ENCODE measurements at regions not wholly inside any gene's neighbourhood (a gene's known extent, or its start where the extent isn't known, plus 50 kb on each side); places are given as distances from the start of the nearest gene placed in this dataset.
"Not testable (repeated sequence)": the region's sequence is repeated elsewhere in the genome, so short reads cannot be mapped to it uniquely, and the experiment has no call there.

DNA sequence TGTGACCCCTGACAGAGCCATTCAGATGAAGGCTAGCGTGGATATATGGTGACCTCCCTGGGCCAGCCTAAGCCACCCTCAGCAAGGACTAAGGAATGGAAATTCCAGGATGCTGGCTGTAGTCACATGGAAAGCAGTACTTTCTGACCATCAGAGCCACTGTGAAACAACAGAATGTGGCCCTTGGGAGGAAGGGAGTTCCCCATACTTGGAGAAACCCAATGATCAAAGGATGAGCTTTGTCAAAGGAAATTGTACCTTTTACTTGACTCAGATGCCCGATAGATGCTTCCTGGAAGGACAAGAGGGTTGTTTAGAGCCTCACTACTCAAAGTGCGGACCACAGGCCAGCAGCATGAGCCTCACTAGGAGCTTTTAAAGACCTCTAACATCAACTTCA lies 484.5 kb upstream of the PROK2 start:
- DNase-seq: no peak

DNA sequence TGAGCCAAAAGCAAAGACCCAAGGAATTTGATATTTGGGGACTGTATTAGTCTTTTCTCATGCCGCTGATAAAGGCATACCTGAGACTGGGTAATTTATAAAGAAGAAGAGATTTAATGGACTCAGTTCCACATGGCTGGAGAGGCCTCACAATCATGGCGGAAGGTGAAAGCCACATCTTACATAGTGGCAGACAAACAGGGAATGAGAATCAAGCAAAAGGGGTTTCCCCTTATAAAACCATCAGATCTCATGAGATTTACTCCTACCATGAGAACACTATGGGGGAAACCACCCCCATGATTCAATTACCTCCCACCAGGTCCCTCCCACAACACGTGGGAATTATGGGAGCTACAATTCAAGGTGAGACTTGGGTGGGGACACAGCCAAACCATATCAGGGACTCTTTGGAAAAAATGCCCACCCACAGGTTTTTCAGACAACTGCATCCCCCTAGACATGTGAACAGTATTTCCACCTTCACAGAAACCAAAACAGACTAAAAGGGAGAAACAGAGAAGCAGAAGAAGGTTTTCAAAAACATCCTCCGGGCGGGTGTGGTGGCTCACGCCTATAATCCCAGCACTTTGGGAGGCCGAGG lies 482.1 kb upstream of the PROK2 start:
- not testable (repeated sequence) for DNase-seq

DNA sequence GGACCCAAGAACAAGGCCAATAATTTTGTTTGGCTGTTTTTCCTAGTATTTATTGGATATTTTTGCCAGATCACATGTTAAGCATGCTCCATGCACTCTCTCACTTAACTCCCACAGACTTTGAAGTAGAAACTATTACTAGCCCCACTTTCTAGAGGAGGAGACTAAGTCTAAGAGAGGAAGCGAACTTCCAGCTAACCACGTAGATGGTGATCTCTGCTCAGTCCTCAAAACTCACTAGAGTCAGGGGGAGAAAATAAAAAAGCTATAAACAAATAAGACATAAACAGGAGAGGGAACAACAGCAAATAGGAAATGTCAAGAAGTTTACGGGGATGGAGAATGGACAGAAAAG lies 481.0 kb upstream of the PROK2 start:
- DNase-seq: no peak

DNA sequence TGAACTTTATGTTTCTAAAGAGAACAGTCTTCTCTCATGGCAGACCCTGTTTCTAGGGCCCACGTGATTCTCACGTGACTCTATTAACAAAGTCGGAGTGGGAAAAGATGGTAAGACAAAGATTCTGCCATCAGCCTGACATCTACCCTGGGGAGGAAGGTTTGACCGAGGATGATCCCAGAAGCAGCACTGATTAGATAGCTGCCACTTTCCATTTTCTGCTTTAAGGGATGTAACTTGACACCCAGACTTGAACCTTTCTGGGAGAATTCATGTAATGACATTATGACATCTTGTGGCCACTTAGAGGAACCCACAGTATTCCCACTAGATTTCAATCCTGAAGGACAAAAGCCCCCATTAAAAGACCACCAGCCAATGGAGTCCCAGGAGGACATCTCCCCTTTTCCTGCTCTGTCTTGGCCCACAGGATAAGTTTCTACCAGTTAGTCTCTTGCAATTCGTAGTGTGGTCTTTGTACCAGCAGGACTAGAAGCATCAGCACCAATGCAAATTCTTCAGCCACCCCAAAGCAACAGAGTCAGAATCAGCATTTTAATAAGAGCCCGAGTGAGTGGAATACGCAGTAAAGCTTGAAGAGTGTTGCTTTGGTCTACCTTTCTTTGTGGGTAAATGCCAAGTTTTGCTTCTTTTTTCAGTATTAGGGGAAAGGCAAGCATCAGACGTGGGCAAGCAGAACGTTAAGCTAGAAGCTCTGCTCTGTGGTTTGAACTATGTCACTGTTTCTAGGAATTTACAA lies 480.5 kb upstream of the PROK2 start:
- DNase-seq: no peak

DNA sequence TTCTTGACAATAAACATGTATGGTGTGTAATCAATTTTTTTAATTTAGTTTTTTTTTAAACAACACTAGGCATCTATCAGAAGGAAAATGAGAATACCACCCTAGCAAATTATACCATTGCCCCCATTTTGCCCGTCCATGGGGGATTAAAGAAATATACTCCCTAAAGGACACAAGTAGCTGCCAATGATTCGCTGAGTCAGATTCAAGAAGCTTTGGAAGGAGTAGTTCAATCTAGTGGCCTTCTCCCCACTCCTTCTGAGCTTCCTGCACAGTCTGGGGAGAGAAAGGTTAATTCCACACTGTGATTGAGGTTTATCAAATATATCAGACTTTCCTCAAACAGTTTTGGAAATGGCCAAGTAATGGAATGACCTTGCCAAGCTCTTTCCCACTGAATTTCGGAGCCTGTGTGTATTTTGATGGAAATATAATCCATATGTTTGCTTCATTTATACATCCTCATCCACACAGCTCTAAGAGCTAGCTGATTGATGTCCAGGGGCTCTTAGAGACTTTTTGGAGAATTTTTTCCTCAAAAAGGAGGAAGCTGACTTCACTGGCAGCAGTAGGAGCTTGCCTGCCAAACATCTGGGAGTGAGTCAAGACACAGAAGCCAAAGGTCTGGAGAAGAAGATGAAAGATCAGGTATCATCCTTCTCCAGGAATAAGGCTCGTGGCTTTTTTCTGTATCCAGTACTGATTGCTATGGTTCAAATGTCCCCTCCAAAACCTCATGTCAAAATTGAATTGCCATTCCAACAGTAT lies 478.5 kb upstream of the PROK2 start:
- no peak for DNase-seq

DNA sequence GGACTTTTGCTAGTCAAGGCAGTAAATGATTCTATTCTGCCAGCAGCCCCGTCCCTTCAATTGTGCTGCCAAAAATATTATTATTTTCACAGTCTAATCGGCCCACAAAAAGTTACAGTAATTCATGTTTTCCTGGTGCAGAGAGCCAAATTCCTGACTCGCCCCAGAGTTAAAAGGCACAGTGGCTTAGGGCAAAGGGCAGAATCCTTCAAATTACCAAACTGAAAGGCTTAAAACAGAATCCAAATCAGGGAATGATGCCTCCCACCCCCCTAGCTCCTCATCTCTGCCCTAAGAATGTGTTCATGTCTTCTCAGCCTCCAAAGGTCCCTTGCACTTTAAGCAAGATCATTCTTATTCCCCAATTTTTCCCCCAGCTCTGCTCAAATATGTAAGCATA lies 477.8 kb upstream of the PROK2 start:
- no peak for DNase-seq

DNA sequence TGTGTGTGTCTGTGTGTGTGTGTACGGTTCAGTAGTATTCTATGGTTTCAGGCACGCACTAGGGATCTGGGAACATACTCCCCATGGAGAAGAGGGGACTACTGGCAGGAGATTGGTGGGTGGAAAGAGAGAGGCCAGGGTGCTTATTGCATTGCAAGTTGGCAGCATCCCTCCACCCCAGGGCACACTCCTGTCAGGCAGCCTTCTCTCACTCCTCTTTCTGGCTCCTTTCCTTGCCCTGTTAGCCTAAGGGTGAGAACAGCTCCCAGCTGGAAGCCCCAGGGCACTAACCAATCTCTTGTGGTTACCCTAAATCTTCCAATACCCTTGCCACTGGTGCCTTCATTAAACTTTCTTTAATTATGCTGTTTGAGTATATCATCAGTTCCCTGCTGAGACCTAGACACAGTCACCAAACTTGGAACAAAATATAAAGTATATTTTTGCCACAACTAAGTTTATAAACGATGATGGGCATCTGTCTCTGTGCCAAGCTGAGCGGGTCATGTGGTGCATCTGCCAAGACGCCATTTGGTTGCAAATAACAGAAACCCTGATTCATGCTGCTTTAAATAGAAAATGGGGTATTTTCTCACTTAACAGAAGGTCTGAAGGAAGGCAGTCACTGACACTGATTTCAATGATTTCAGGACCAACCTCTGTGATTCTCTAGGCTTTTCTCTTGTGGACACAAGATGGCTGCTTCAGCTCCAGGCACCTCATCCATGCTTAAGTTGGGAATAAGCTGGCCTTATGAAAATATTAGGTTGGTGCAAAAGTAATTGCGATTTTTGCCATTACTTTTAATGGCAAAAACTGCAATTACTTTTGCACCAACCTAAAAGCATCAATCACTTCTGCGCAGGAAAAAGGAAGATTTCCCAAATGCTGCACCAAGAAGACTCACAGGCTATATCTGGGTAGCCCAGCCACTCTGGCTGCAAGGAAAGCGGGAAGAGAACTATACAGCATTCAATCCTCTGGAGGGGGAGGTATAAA lies 476.9 kb upstream of the PROK2 start:
- no peak for DNase-seq

DNA sequence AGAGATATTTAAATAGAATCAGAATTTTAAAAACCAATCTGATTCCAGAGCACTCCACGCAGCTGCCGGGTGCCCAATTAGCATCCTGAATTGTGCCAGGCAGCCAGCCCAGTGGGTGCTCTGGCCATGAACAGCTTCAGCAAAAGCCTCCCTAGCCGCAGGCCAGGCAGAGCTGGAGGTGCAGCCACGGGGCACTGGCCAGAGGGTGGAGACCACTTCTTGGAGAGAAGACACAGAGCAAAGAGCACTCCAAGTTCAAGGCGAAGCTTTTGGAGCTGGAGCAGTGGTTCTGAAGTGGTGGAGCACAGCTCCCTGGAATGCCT lies 475.6 kb upstream of the PROK2 start:
- no peak for DNase-seq

DNA sequence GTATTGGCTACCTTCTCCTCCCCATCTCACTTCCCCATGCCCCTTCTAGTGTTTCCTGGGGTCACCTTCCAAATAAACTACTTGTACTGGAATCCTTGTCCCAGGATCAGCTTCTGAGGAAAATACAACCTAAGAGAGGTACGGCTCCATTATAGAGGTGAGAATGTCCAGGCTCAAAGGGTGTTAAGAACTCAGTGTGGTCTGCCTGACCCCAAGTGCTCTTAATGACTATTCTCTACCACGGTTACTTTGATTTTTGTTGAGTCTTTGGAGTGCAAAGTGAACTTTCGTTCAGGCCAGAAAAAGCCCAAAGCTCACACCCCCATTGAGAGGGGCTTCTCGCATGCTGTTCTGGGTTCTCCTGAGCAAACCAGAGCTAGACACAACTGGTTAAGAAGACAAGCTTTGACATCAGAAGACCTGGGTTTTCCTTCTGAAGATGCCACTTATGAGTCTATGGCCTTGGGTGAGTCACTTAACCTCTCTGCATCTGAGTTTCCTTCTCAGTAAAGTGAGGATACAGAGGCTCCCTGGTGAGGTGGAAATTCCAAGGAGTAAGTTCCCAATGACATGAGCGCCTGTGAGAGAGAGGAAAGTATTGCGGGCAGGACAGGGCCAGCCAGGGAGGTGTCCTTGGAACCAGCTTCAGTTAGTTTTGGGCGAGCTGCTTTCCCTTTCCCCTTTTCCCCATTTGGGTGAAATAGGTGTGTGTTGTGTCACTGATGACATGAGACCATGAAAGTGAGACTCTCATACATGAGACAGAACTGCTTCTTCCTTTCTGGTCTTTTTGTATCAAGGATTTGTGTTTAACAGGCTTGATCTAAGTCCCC lies 475.0 kb upstream of the PROK2 start:
- no peak for DNase-seq

DNA sequence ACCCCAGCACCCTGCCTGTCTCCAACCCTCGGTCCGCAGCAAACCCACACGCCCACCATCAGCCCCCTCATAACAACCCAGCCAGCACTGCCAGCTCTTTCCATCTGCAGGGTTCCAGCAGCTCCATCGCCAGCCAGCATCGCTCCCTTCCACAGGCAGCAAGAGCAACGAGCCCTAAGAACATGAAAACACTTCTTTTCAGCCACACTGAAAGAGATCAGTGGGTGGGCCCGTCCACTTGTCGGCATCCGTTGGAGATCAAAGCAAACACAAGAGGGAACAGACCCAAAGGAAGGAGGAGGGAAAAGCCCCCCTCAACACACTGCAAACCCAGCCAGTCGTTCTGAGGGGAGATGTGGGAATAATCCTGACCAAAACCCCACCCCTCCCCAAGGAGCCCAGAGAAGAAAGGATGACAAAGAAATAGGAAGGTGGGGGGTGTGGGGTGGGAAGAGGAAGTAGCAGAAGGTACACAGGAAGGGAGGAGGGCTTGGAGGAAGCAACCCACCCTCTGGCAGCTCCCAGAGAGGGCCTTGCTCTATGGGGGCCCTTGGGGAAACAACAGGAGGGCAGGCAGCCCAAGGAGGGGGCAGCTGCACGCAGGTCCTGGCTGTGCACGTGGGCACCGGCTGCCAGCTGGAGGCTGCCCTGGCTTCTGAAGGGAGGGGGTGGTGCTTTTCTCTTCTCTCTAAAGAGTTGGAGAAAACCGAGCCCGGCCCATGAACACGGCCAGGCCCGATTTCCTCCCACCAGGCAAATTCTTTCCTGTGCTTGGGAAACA lies 473.6 kb upstream of the PROK2 start:
- peak; percentile 68 for DNase-seq

DNA sequence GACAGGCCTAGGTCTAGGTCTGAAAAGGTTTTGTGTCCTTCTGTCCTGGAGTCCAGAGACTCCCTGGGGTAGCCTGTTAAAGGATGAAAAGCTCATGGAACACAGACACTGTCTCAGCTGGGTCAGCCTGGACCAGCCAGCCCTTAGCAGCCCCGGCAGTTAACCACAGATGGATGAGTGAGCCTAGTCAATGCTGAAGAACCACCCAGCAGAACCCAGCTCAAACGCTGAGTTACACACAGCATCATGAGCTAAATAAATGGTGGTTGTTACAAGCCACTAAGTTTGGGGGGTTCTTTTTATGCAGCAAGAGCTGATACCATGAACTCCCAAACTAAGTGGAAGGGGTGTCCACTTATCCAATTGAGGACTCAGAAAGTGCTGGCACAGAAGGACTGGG lies 472.8 kb upstream of the PROK2 start:
- DNase-seq: no peak

DNA sequence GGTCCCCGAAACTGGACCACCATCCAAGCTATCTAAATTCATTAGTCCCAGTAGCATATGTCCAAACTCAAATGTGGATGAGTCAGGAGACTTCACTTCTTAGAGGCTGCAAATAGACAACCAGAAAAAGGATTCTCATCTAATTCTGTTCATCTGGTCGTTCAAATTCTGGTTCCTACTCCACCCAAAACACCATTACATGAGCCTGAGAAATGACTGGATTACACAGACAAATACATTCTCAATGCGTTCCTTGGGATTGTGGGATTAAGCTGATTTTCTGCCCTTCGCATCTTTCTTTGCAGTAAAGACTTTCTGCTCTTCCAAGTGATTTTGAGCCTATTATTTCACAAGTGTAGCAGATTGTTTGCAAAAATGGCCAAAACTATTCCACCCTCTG lies 472.3 kb upstream of the PROK2 start:
- no peak for DNase-seq

DNA sequence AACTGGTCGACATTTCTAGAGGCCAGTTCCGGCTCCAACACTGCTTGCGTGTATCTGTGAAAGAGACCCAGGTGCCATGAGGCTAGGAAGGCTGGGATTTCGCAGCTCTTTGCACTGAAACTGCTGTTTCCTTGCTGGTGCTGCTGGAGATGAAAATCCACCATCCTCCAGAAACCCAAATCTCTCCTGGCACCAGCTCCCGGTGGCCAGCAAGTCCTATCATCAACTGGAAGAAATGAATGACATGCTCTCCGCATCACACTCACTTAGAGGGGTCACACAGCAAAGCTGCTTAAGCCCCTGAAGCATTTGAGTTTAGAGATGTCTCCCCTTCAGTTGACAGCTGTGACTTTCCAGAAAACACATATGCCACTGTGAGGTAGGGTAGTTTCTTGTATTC lies 471.8 kb upstream of the PROK2 start:
- no peak for DNase-seq

DNA sequence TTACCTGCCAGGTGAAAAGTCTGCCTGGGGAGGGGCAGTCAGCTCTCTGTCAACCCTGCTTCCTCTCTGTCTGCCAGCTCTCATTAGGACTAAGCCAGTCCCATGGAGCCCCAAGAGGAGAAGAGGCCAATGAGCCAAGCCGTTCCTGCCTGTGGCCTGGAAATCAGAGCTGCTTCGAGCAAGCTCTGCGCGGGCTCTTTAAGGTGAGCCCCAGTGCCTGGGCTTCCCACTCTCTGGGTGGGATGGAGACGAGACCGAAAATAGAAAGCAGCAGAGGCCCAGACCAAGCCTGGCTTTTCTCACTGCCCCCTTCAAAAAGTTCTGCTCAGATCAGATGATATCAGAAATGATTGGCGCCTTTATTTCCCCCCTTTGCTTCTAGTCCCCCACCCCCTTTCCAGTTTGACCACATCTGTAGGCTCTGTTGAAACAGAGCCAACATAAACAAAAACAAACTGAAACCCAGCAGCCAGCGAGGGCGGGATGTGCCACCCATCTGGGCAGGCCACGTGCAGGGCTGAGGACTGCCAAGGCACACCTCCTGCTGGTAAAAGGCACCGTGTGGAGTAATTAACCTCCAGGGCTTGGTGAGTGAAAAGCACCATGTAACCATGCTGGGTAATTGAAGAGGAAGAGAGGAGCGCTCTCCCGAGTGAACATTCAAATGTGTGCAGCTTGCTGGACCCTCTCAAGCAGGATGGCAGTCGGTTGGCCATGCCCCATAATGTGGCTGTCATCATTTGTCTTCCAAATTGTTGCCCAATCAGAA lies 471.0 kb upstream of the PROK2 start:
- peak; percentile 68 for DNase-seq

DNA sequence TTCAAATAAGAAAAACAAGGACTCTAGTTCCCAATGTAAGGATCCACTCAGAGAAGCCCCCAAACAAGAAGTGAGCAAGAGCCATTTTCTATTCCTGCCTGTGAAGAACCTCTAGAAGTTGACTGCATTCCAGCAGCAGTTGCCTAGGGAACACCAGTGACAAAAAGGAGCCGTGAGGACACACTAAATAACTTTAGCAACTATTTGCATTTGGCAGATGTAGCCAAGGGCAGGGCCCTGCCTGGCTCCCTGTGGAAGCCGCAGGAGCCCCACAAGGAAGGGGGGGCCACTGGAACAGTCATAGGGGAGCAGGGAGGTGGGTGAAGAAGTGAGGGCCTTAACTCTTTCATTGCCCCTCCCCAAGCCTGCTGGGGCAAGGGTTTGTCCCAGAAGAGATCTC lies 470.2 kb upstream of the PROK2 start:
- DNase-seq: peak; percentile 77

DNA sequence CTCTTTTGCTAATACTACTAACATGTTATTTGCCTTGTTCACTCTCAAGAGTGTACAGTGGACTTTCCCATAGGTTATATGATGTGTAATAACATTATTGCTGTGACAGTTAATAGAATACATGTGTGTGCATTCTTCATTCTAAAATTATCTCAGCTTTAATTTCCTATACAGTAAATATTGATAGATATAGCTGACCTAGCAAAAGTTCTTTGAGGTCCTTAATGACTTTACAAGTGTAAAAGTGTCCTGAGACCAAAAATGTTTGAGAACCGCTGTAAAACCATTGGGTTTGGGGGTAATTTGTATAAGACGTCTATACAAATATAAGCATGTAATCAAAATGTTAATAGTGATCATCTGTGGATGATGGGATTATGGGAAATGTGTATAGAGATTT lies 469.5 kb upstream of the PROK2 start:
- DNase-seq: no peak

DNA sequence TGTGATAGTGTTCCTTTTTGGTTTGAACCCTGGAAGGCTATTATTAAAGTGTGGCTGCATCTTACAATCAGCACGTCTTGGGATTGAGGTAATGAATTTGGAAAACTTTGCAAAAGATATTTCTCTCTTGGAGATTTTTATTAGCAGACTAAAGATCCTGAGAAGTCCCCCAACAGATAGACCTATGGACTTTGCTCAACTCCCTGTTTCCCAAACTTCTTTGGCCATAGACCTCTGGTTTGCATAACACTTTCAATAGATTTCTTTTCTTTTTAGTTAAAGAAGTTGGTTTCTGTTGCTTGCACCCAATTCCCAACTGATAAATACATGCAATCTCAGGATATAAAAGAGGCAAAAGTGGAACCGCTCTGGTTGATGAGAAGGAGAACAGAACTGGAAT lies 465.8 kb upstream of the PROK2 start:
- no peak for DNase-seq

DNA sequence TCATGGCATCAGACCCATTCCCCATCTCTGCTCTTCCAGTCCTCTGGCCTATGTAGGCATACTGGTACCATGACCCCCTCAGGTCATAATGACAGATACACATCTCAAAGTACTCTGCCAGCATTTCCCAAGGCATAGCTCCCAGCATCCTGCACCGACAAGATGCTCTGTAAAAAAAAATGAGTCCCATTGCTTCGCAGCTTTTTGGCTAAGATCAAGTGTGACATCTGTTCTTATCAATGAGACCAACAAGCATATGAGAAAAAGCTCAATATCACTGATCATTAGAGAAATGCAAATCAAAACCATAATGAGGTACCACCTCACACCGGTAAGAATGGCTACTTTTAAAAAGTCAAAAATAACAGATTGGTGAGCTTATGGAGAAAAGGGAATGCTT lies 463.9 kb upstream of the PROK2 start:
- DNase-seq: no peak

DNA sequence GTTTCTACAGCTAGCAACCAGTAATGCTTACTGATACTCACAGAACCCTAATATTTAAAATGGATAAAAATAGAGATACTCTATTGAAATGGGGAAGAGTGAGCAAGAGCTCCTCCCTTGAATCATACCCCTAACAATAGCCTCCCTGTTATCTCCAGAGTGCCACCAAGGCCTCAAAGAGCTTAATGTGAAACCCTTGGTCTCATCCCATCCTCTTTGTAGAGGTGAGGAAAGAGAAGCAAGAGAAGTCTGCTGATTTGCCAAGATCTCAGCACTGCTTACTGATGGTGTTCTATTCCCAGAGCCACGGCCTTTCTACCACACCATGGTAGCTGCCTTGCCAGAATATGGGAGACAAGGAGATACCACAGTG lies 463.4 kb upstream of the PROK2 start:
- DNase-seq: no peak

DNA sequence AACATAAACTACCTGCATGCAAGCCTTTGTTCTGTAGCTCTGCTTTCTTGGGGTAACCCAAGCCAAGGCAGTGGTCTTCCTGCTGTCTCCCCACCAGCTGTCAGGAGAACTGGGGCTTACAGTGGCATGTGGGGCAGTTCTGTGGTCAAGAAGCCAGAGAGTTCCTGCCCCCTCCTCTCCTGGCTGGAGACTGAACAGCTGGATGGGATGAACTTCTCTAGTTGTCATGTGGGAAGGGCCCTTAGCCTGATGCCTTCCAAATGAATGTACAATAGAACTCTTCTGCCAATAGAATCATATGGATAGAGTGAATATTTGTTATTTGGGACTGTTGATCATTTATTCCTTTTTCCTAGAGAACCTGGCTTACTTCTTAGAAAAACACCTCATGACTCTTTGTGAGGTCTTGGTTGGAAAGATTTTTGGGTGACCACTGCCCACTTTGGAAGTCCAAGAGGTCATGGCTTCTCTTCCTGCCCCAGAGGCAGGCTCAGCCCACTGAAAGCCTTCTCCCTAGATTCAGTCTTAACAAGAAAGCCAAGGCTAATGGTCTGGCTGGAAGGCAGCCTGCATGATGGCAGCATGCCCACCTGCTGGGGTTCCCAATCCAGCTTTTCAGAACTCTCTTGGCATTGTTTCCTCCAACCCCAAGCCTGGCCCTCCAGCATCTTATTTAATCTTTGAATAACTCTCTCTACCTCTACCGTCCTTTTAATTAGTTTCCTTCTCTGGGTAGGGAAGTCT lies 462.9 kb upstream of the PROK2 start:
- peak; percentile 64 for DNase-seq
